Hepatocyte (in vitro differentiated cells): ENCODE measurements at regions not wholly inside any gene's neighbourhood (a gene's known extent, or its start where the extent isn't known, plus 50 kb on each side); places are given as distances from the start of the nearest gene placed in this dataset.

Experiments used
- DNase-seq: peaks from one replicate; pipeline ENCODE4 v3.0.0-alpha.2; 2016; ENCODE audit warnings: low spot score
- H2AFZ ChIP-seq: fragments of 200-600 bp; sonication (generic); 2 replicates; pipeline ENCODE4 v1.6.0; 2016; ENCODE audit warnings: antibody characterized with exemption, mild to moderate bottlenecking
- H3K27ac ChIP-seq: fragments of 200-600 bp; sonication (generic); 2 replicates; pipeline ENCODE4 v1.5.1; 2016; ENCODE audit warnings: mild to moderate bottlenecking
- H3K27me3 ChIP-seq: fragments of 200-600 bp; sonication (generic); 2 replicates; pipeline ENCODE4 v1.6.1; 2016
- H3K36me3 ChIP-seq: fragments of 200-600 bp; sonication (generic); replicated peaks from 2 replicates; pipeline ENCODE4 v1.5.1; 2016; ENCODE audit warnings: low read depth; ENCODE audit not compliant: insufficient read depth
- H3K4me1 ChIP-seq: fragments of 200-600 bp; sonication (generic); 2 replicates; pipeline ENCODE4 v1.5.1; 2016; ENCODE audit warnings: mild to moderate bottlenecking, moderate library complexity; ENCODE audit not compliant: insufficient read depth
- H3K4me2 ChIP-seq: fragments of 200-600 bp; sonication (generic); 2 replicates; pipeline ENCODE4 v1.6.0; 2016
- H3K4me3 ChIP-seq: fragments of 200-600 bp; sonication (generic); 2 replicates; pipeline ENCODE4 v1.5.1; 2016; ENCODE audit warnings: mild to moderate bottlenecking
- H3K79me2 ChIP-seq: fragments of 200-600 bp; sonication (generic); 2 replicates; pipeline ENCODE4 v1.6.0; 2017; ENCODE audit warnings: mild to moderate bottlenecking
- H3K9me2 ChIP-seq: fragments of 200-600 bp; sonication (generic); replicated peaks from 2 replicates; pipeline ENCODE4 v1.6.0; 2017; ENCODE audit warnings: mild to moderate bottlenecking; ENCODE audit not compliant: insufficient read depth
- H3K9me3 ChIP-seq: fragments of 200-600 bp; sonication (generic); 2 replicates; pipeline ENCODE4 v1.5.1; 2016; ENCODE audit warnings: low read depth, mild to moderate bottlenecking
- H4K20me1 ChIP-seq: fragments of 200-600 bp; sonication (generic); 2 replicates; pipeline ENCODE4 v1.6.0; 2016; ENCODE audit warnings: mild to moderate bottlenecking; ENCODE audit not compliant: insufficient read depth, poor library complexity, severe bottlenecking
- CTCF ChIP-seq: fragments of 200-600 bp; sonication (generic); IDR thresholded peaks from 2 replicates; pipeline ENCODE4 v1.5.1; 2016; ENCODE audit warnings: antibody characterized with exemption, mild to moderate bottlenecking; ENCODE audit not compliant: poor library complexity
- EZH2 ChIP-seq: fragments of 200-600 bp; sonication (generic); IDR thresholded peaks from 2 replicates; pipeline ENCODE4 v1.6.1; 2016; ENCODE audit warnings: antibody characterized with exemption, mild to moderate bottlenecking, borderline replicate concordance
- EZH2phosphoT487 ChIP-seq: fragments of 200-600 bp; sonication (generic); IDR thresholded peaks from one replicate; pipeline ENCODE4 v1.6.1; 2018; ENCODE audit warnings: antibody characterized with exemption, mild to moderate bottlenecking, low read depth, moderate library complexity; ENCODE audit not compliant: unreplicated experiment, severe bottlenecking
- WGBS: methylation state at CpG from one replicate; pipeline ENCODE4 v1.1.6; 2016; ENCODE audit warnings: low lambda C conversion rate; ENCODE audit errors: missing lambda C conversion rate; 5-methylcytosine and 5-hydroxymethylcytosine counted together

GRCh38 chr3:116905334-116905733 lies 195.8 kb downstream of the TUSC7 start:
- TF ChIP-seq EZH2phosphoT487 (no peak), CTCF (no peak), EZH2 (no peak)

GRCh38 chr3:116905794-116906193 lies 196.2 kb downstream of the TUSC7 start:
- no peak overlapping the region for H3K4me3 ChIP-seq
- TF ChIP-seq CTCF (no peak), EZH2phosphoT487 (no peak), EZH2 (no peak)
- no peaks in the 10 kb centered on the region for H3K4me1 ChIP-seq
- H3K79me2 ChIP-seq, result no peaks in the 10 kb centered on the region
- no peaks in the 10 kb centered on the region for H3K27me3 ChIP-seq
- no peaks in the 10 kb centered on the region for H3K9me2 ChIP-seq
- 89% methylated on average over 2 of the region's 2 CpGs for WGBS
- H3K36me3 ChIP-seq, result no peaks in the 10 kb centered on the region
- no peaks in the 10 kb centered on the region for H4K20me1 ChIP-seq
- H3K9me3 ChIP-seq, result no peaks in the 10 kb centered on the region
- no peak overlapping the region for H2AFZ ChIP-seq
- H3K4me2 ChIP-seq, result no peak overlapping the region
- H3K27ac ChIP-seq, result no peak overlapping the region
- no peak for DNase-seq

More at GRCh38 chr3:116905334-116905733, 195.8 kb downstream of the TUSC7 start:
- H3K27me3 ChIP-seq, result no peaks in the 10 kb centered on the region
- no peak overlapping the region for H3K27ac ChIP-seq
- no peaks in the 10 kb centered on the region for H3K9me3 ChIP-seq
- no peaks in the 10 kb centered on the region for H3K79me2 ChIP-seq
- no peaks in the 10 kb centered on the region for H3K36me3 ChIP-seq
- WGBS, result 97% methylated on average over 3 of the region's 3 CpGs
- no peak overlapping the region for H2AFZ ChIP-seq
- H3K4me1 ChIP-seq, result no peaks in the 10 kb centered on the region
- H4K20me1 ChIP-seq, result no peaks in the 10 kb centered on the region
- no peak overlapping the region for H3K4me2 ChIP-seq
- no peaks in the 10 kb centered on the region for H3K9me2 ChIP-seq
- H3K4me3 ChIP-seq, result no peak overlapping the region
- DNase-seq, result no peak

GRCh38 chr3:116912116-116912515 lies 202.5 kb downstream of the TUSC7 start:
- no peak for TF ChIP-seq EZH2
- no peak for TF ChIP-seq EZH2phosphoT487
- TF ChIP-seq CTCF, result no peak
- no peaks in the 10 kb centered on the region for H3K4me1 ChIP-seq
- no peaks in the 10 kb centered on the region for H4K20me1 ChIP-seq
- no peaks in the 10 kb centered on the region for H3K79me2 ChIP-seq
- H3K27ac ChIP-seq, result no peak overlapping the region
- no peaks in the 10 kb centered on the region for H3K36me3 ChIP-seq
- WGBS, result 93% methylated on average over 1 of the region's 1 CpG
- H3K4me3 ChIP-seq, result no peak overlapping the region
- H3K9me2 ChIP-seq, result no peaks in the 10 kb centered on the region
- no peak overlapping the region for H2AFZ ChIP-seq
- no peaks in the 10 kb centered on the region for H3K9me3 ChIP-seq
- H3K27me3 ChIP-seq, result no peaks in the 10 kb centered on the region
- H3K4me2 ChIP-seq, result no peak overlapping the region
- DNase-seq, result no peak

GRCh38 chr3:116914004-116914403 lies 204.4 kb downstream of the TUSC7 start:
- H3K4me2 ChIP-seq, result no peak overlapping the region
- no peak for TF ChIP-seq EZH2
- no peak for TF ChIP-seq CTCF
- no peak for TF ChIP-seq EZH2phosphoT487

More at GRCh38 chr3:116914004-116914403, 204.4 kb downstream of the TUSC7 start:
- Histone ChIP-seq H3K9me2 (no peaks in the 10 kb centered on the region), H3K27ac (no peak overlapping the region), H3K9me3 (no peaks in the 10 kb centered on the region), H2AFZ (no peak overlapping the region), H4K20me1 (no peaks in the 10 kb centered on the region), H3K4me1 (no peaks in the 10 kb centered on the region), H3K4me3 (no peak overlapping the region), H3K79me2 (no peaks in the 10 kb centered on the region), H3K36me3 (no peaks in the 10 kb centered on the region), H3K27me3 (no peaks in the 10 kb centered on the region)
- DNase-seq, result no peak
- WGBS, result 36% methylated on average over 2 of the region's 2 CpGs
